22Rv1 (cell line): ENCODE measurements at regions not wholly inside any gene's neighbourhood (a gene's known extent, or its start where the extent isn't known, plus 50 kb on each side); places are given as distances from the start of the nearest gene placed in this dataset.

ENCODE experiments used
- ZFX ChIP-seq: fragments of 450-650 bp; IDR thresholded peaks from 2 replicates; pipeline ENCODE4 v1.6.1; 2017; ENCODE audit warnings: antibody characterized with exemption, borderline replicate concordance
- TF ChIP-seq, protein P1 (sequence below): fragments of 450-650 bp; IDR thresholded peaks from 2 replicates; pipeline ENCODE4 v1.5.1; 2017; ENCODE audit warnings: mild to moderate bottlenecking

DNA sequence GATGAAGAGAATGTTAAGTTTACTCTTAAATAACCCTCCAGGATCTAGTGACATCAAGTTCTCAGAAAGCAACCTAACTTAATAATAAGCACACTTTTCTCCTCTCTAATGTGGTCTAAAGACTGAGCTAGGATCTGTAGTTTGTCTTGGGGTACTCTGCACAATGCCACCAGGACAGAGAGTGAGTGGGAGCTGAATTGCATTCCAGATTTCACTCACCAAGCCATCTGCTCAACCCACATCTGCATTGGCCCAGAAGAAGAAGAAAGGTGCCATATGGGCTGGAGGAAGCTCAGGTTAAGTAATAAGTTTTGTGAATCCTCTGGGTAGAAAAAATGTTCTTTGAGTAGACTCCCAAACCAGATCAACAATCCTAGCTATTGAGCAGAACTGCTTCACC, 384.6 kb downstream of the PPP3CA start:
- TF ChIP-seq, protein P1, sequence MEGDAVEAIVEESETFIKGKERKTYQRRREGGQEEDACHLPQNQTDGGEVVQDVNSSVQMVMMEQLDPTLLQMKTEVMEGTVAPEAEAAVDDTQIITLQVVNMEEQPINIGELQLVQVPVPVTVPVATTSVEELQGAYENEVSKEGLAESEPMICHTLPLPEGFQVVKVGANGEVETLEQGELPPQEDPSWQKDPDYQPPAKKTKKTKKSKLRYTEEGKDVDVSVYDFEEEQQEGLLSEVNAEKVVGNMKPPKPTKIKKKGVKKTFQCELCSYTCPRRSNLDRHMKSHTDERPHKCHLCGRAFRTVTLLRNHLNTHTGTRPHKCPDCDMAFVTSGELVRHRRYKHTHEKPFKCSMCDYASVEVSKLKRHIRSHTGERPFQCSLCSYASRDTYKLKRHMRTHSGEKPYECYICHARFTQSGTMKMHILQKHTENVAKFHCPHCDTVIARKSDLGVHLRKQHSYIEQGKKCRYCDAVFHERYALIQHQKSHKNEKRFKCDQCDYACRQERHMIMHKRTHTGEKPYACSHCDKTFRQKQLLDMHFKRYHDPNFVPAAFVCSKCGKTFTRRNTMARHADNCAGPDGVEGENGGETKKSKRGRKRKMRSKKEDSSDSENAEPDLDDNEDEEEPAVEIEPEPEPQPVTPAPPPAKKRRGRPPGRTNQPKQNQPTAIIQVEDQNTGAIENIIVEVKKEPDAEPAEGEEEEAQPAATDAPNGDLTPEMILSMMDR = no peak
- TF ChIP-seq ZFX = no peak
